ENCODE measurements at regions not wholly inside any gene's neighbourhood (a gene's known extent, or its start where the extent isn't known, plus 50 kb on each side); places are given as distances from the start of the nearest gene placed in this dataset.
"Not testable (repeated sequence)": the region's sequence is repeated elsewhere in the genome, so short reads cannot be mapped to it uniquely, and the experiment has no call there.

GRCh38 chr6:92110403-92110802 lies 1309.0 kb downstream of the EPHA7 start:
- no peak overlapping the region for H3K4me3 ChIP-seq (ENCODE audit: low read depth, low read length)

GRCh38 chr6:92109956-92110355 lies 1309.4 kb downstream of the EPHA7 start:
- no peak for DNase-seq (ENCODE audit: low read depth)
- no peak overlapping the region for H3K4me3 ChIP-seq (ENCODE audit: low read depth, low read length)
- TF ChIP-seq CTCF (IDR thresholded peaks at IDR 0.05; ENCODE audit: low read depth, low read length, missing control alignments), result no peak

More at GRCh38 chr6:92110403-92110802, 1309.0 kb downstream of the EPHA7 start:
- TF ChIP-seq CTCF (IDR thresholded peaks at IDR 0.05; ENCODE audit: low read depth, low read length, missing control alignments), result no peak
- no peak for DNase-seq (ENCODE audit: low read depth)

- DNase-seq (ENCODE audit: low read depth), result no peak
- TF ChIP-seq CTCF (IDR thresholded peaks at IDR 0.05; ENCODE audit: low read depth, low read length, missing control alignments), result no peak
- no peak overlapping the region for H3K4me3 ChIP-seq (ENCODE audit: low read depth, low read length)
Observed at GRCh38 chr6:92109256-92109655, 1310.1 kb downstream of the EPHA7 start.

GRCh38 chr6:92086750-92087149 lies 1332.6 kb downstream of the EPHA7 start:
- DNase-seq (ENCODE audit: low read depth), result no peak
- no peak for TF ChIP-seq CTCF (IDR thresholded peaks at IDR 0.05; ENCODE audit: low read depth, low read length, missing control alignments)
- no peak overlapping the region for H3K4me3 ChIP-seq (ENCODE audit: low read depth, low read length)

- not testable (repeated sequence) for DNase-seq (ENCODE audit: low read depth); H3K4me3 ChIP-seq (ENCODE audit: low read depth, low read length)
Observed at GRCh38 chr6:92083914-92084313, 1335.4 kb downstream of the EPHA7 start.

GRCh38 chr6:92072387-92072786 lies 1347.0 kb downstream of the EPHA7 start:
- TF ChIP-seq CTCF (IDR thresholded peaks at IDR 0.05; ENCODE audit: low read depth, low read length, missing control alignments), result no peak
- no peak overlapping the region for H3K4me3 ChIP-seq (ENCODE audit: low read depth, low read length)
- no peak for DNase-seq (ENCODE audit: low read depth)

- TF ChIP-seq CTCF (IDR thresholded peaks at IDR 0.05; ENCODE audit: low read depth, low read length, missing control alignments), result no peak
- no peak for DNase-seq (ENCODE audit: low read depth)
- H3K4me3 ChIP-seq (ENCODE audit: low read depth, low read length), result no peak overlapping the region
Observed at GRCh38 chr6:92069781-92070180, 1349.6 kb downstream of the EPHA7 start.

GRCh38 chr6:92052513-92052912 lies 1366.8 kb downstream of the EPHA7 start:
- no peak overlapping the region for H3K4me3 ChIP-seq (ENCODE audit: low read depth, low read length)
- no peak for TF ChIP-seq CTCF (IDR thresholded peaks at IDR 0.05; ENCODE audit: low read depth, low read length, missing control alignments)
- DNase-seq (ENCODE audit: low read depth), result no peak
